ENCODE measurements at regions not wholly inside any gene's neighbourhood (a gene's known extent, or its start where the extent isn't known, plus 50 kb on each side); places are given as distances from the start of the nearest gene placed in this dataset.

- no peak overlapping the region for H2BK20ac ChIP-seq (ENCODE audit: low read depth, low read length)
- TF ChIP-seq SMC3 (IDR thresholded peaks at IDR 0.05; ENCODE audit: low read depth, low read length) (no peak), RFX5 (IDR thresholded peaks at IDR 0.05; ENCODE audit: low read depth, low read length) (no peak), USF2 (IDR thresholded peaks at IDR 0.05; ENCODE audit: low read depth, low read length) (no peak), CEBPB (IDR thresholded peaks at IDR 0.05; ENCODE audit: low read depth, low read length) (no peak), CTCF (conservative IDR thresholded peaks at IDR 0.05; ENCODE audit: low read depth, low read length) (no peak), MAZ (IDR thresholded peaks at IDR 0.05; ENCODE audit: borderline replicate concordance, low read depth, low read length) (no peak)
- H2AK5ac ChIP-seq (ENCODE audit: low read depth, low read length) = no peak overlapping the region
- H3K14ac ChIP-seq (replicated peaks; ENCODE audit: low read depth, low read length) = no peak overlapping the region
- no peak overlapping the region for H3K4me2 ChIP-seq (ENCODE audit: low read depth, low read length)
- no TSS peak for BruUV-seq (replicated peaks)
- no peak overlapping the region for H2AK9ac ChIP-seq (replicated peaks; ENCODE audit: low read depth, low read length, poor library complexity)
- DNase-seq (no peak), ATAC-seq (ENCODE audit: low read depth) (no peak)
- no peaks in the 10 kb centered on the region for H3K79me1 ChIP-seq (ENCODE audit: low read depth in 1 of 2, low read length in 2 of 2)
- no peak overlapping the region for H4K91ac ChIP-seq (ENCODE audit: insufficient read depth, low read depth, low read length)
- H3K9me3 ChIP-seq (ENCODE audit: control insufficient read depth, insufficient read depth, low read length) = peaks cover 8% of the 10 kb centered on the region
- H3K9ac ChIP-seq (ENCODE audit: low read depth, low read length) = no peak overlapping the region
- ChIA-PET POLR2A (ENCODE audit: unreplicated experiment) (no interaction called here), CTCF (no interaction called here)
- WGBS, 2 experiments (ENCODE audit: extremely low coverage in 2 of 2, insufficient read length in 1 of 2) = no CpG with 5 or more reads among the region's 2 CpGs
- H3K18ac ChIP-seq (ENCODE audit: low read depth, low read length) = no peak overlapping the region
- H3K23ac ChIP-seq (ENCODE audit: low read depth, low read length) = no peak overlapping the region
- no peaks in the 10 kb centered on the region for H3K9me1 ChIP-seq (ENCODE audit: insufficient read depth, low read length)
- in situ Hi-C loops (cut with MboI; ENCODE audit: low sequenced_read_pairs) = no loop called here
- no peak overlapping the region for H4K5ac ChIP-seq (ENCODE audit: low read depth, low read length)
- H2BK15ac ChIP-seq (ENCODE audit: low read depth, low read length) = no peak overlapping the region
- no peak overlapping the region for H2BK120ac ChIP-seq (ENCODE audit: low read depth, low read length)
- H3K4ac ChIP-seq (ENCODE audit: low read depth, low read length) = no peak overlapping the region
- no peaks in the 10 kb centered on the region for H3K4me1 ChIP-seq (ENCODE audit: control insufficient read depth, insufficient read depth, low read length)
- no peak overlapping the region for H3K56ac ChIP-seq (ENCODE audit: extremely low read depth, insufficient read depth, low read length)
- intact Hi-C loops (cut with micrococcal nuclease) = no loop called here
- H3K4me3 ChIP-seq (ENCODE audit: insufficient read depth, low read depth, low read length) = no peak overlapping the region
- no peak overlapping the region for H4K8ac ChIP-seq (ENCODE audit: low read depth in 2 of 2, low read length in 2 of 2)
- H4K20me1 ChIP-seq (ENCODE audit: insufficient read depth, low read length) = no peaks in the 10 kb centered on the region
- H2AFZ ChIP-seq (replicated peaks; ENCODE audit: low read length, poor library complexity) = no peak overlapping the region
- H3K27ac ChIP-seq (ENCODE audit: insufficient read depth, low read length) = no peak overlapping the region
- dilution Hi-C loops (cut with HindIII; ENCODE audit: low sequenced_read_pairs, unreplicated experiment) = no loop called here
- H3K27me3 ChIP-seq (ENCODE audit: control insufficient read depth, insufficient read depth, low read length) = no peaks in the 10 kb centered on the region
- no peak overlapping the region for H2BK5ac ChIP-seq (ENCODE audit: low read depth, low read length, poor library complexity, severe bottlenecking)
- no peaks in the 10 kb centered on the region for H3K36me3 ChIP-seq (ENCODE audit: control insufficient read depth, insufficient read depth, low read length)
Observed at GRCh38 chr9:28971881-28972280, 1398.6 kb upstream of the C9orf72 start.
